Large intestine (tissue), 3 donors: ENCODE measurements at regions not wholly inside any gene's neighbourhood (a gene's known extent, or its start where the extent isn't known, plus 50 kb on each side); places are given as distances from the start of the nearest gene placed in this dataset.
"Not testable (repeated sequence)": the region's sequence is repeated elsewhere in the genome, so short reads cannot be mapped to it uniquely, and the experiment has no call there.

Source experiments
- DNase-seq, 2 donors: peaks; one replicate each; pipeline versions ENCODE4 v3.0.0 to v3.0.0-alpha.2; 2013
- H3K27ac ChIP-seq: one replicate; pipeline ENCODE4 v1.5.1; 2013; ENCODE audit warnings: low read length
- H3K27me3 ChIP-seq: 2 replicates; pipeline ENCODE4 v1.6.1; 2013; ENCODE audit warnings: low read length; ENCODE audit not compliant: control insufficient read depth, insufficient read depth
- H3K36me3 ChIP-seq: 2 replicates; pipeline ENCODE4 v1.6.1; 2013; ENCODE audit warnings: low read length; ENCODE audit not compliant: control insufficient read depth, insufficient read depth
- H3K4me1 ChIP-seq: one replicate; pipeline ENCODE4 v1.6.1; 2013; ENCODE audit warnings: low read length; ENCODE audit not compliant: control insufficient read depth, insufficient read depth
- H3K4me3 ChIP-seq: one replicate; pipeline ENCODE4 v1.5.1; 2013; ENCODE audit warnings: low read length
- H3K9me3 ChIP-seq: one replicate; pipeline ENCODE4 v1.6.1; 2013; ENCODE audit warnings: mild to moderate bottlenecking, low read depth, low read length, moderate library complexity; ENCODE audit not compliant: control insufficient read depth
- WGBS: methylation state at CpG from one replicate; pipeline ENCODE4 v1.1.5; 2013; ENCODE audit warnings: low lambda C conversion rate; ENCODE audit not compliant: insufficient coverage; 5-methylcytosine and 5-hydroxymethylcytosine counted together

DNA sequence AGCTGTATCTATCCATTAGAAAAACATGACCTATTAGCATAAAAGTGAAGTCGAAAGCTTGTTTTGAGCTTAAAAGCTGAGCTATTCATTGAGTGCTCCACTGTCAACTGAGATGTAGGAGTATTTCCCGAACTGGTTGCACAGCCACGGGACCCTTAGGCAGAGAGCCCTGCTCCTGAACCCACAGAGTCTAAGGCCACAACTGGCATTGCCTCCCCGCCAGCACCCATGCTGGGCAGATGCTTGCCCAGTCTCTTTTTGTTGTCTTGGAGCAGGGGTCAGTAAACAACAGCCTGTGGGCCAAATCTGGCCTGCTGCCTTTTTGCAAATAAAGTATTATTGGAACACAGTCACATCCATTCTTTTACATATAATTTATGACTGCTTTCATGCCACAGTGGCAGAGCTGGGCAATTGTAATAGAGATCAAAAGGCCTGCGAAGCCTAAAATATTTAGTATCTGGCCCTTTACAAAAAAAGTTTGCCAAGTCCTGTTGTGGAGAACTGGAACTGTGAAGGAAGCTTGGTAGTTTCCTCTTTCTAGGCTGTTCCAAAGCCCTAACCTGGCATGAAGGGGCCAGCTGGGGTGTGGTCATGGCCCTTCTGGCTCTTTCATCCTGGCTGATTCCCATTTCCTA lies 58.4 kb upstream of the WAPL start:
- no peaks in the 10 kb centered on the region for H3K36me3 ChIP-seq
- H3K4me3 ChIP-seq: no peak overlapping the region

DNA sequence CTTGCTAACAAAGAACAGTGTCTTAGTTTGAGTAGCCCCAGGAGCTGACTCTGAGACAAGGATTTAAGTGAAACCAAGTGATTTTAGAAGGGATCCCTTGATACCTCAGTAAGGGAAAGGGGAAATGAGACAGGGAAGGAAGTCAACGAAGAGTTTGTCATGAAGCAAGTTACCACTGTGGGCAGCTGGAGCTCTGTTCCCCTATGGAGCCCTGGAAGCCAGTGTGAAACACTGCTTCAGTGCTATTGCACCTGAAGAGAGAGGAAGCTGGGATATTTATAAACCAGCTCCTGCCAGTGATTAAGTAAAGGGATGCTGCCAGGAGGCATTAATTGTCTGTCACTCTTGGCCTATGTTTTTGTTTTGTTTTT lies 58.9 kb upstream of the WAPL start:
- Histone ChIP-seq H3K27me3 (no peaks in the 10 kb centered on the region), H3K9me3 (no peaks in the 10 kb centered on the region), H3K4me3 (no peak overlapping the region), H3K36me3 (no peaks in the 10 kb centered on the region), H3K27ac (no peak overlapping the region), H3K4me1 (peaks cover 4% of the 10 kb centered on the region)
- DNase-seq: no peak
- no CpG with 5 or more reads among the region's 1 CpG for WGBS

More for the DNA sequence above, 58.4 kb upstream of the WAPL start:
- no peak for DNase-seq
- Histone ChIP-seq H3K4me1 (no peaks in the 10 kb centered on the region), H3K27ac (no peak overlapping the region), H3K9me3 (no peaks in the 10 kb centered on the region), H3K27me3 (no peaks in the 10 kb centered on the region)
- 100% methylated on average over 1 of the region's 5 CpGs for WGBS

DNA sequence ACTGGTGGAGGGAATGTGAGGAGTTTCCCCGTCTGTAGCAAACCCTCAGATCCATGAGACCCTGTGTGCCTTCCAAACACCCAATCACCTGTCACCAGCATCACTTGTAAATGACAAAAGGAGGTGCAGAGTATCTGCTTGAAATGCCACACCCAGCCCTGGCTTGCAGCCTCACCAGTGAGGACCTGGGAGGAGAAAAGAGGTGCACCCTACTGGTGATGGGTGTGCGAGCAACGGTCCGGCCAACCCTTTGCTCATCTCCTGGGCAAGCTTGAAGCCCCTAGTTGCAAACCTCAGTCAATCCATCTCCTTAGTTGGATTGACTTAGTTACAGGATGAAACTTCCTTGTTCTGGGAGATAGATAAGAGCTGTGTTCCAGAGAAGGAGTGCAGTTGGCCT lies 62.4 kb upstream of the WAPL start:
- H3K4me1 ChIP-seq: peaks cover 5% of the 10 kb centered on the region
- H3K27ac ChIP-seq: no peak overlapping the region
- H3K27me3 ChIP-seq: no peaks in the 10 kb centered on the region
- no peaks in the 10 kb centered on the region for H3K36me3 ChIP-seq
- no peak overlapping the region for H3K4me3 ChIP-seq
- WGBS: no CpG with 5 or more reads among the region's 4 CpGs
- H3K9me3 ChIP-seq: no peaks in the 10 kb centered on the region
- no peak for DNase-seq

- Histone ChIP-seq H3K9me3 (no peaks in the 10 kb centered on the region), H3K4me1 (peaks cover 5% of the 10 kb centered on the region), H3K27ac (no peak overlapping the region), H3K27me3 (no peaks in the 10 kb centered on the region), H3K4me3 (no peak overlapping the region), H3K36me3 (no peaks in the 10 kb centered on the region)
- WGBS: no CpG with 5 or more reads among the region's 13 CpGs
- peak; percentile 53 to 74 for DNase-seq
Observed at GRCh38 chr10:86585037-86585929, 63.7 kb upstream of the WAPL start.

DNA sequence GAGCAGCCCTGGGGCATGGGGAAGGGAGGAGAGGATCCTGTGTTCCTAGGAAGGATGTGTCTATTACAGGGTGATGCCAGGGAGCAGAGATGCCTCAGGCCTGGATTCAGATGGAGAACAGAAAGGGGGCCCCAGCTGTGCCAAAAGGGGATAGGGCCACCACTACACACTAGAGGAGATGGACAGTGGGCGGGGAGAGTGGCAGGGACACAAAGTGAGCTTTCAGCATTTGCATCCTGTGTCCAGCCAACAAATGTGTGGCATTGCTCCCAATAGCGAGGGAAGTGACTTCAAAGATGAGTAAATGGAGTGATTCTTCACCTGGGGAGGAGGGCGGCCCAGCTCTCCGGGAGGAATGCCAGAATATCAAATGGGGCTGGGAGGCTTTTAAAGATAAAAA lies 64.9 kb upstream of the WAPL start:
- no peak overlapping the region for H3K4me3 ChIP-seq
- H3K4me1 ChIP-seq: peaks cover 5% of the 10 kb centered on the region
- no peak for DNase-seq
- WGBS: no CpG with 5 or more reads among the region's 4 CpGs
- no peak overlapping the region for H3K27ac ChIP-seq
- H3K27me3 ChIP-seq: no peaks in the 10 kb centered on the region
- H3K36me3 ChIP-seq: no peaks in the 10 kb centered on the region
- no peaks in the 10 kb centered on the region for H3K9me3 ChIP-seq

DNA sequence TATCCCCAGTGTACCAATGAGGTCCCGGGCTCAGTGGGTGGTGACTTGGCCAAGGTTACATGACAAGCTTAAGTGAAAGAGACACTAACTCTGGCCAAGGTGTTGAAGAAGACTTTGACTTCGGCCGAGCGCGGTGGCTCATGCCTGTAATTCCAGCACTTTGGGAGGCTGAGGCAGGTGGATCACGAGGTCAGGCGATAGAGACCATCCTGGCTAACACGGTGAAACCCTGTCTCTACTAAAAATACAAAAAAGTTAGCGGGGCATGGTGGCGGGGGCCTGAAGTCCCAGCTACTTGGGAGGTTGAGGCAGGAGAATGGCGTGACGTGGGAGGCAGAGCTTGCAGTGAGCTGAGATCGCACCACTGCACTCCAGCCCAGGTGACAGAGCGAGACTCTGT lies 65.6 kb upstream of the OPN4 start:
- not testable (repeated sequence) for DNase-seq, H3K36me3 ChIP-seq, H3K4me1 ChIP-seq, H3K27me3 ChIP-seq, H3K4me3 ChIP-seq, H3K9me3 ChIP-seq, H3K27ac ChIP-seq
- WGBS: no CpG with 5 or more reads among the region's 14 CpGs

DNA sequence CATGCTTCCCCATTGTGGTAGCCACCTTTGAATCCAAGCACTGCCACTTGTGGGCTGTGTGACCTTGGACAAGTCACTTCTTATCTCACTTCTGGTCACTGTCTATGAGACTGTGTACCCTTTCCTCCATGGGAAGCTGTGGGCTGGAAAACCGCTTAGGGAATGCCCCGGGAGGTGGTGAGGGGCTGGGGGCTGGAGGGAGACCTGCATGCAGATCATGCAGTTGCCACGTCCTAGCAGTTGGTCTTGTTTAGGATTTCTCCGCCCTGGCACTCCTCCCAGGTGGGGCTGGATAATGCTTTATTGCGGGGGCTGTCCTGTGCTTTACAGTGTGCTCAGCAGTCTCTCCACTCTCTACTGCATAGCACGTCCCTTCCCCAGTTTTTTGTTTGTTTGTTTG lies 62.9 kb upstream of the OPN4 start:
- Histone ChIP-seq H3K27me3 (no peaks in the 10 kb centered on the region), H3K36me3 (no peaks in the 10 kb centered on the region), H3K9me3 (no peaks in the 10 kb centered on the region), H3K4me1 (no peaks in the 10 kb centered on the region), H3K27ac (no peak overlapping the region), H3K4me3 (no peak overlapping the region)
- no peak for DNase-seq
- WGBS: no CpG with 5 or more reads among the region's 6 CpGs

DNA sequence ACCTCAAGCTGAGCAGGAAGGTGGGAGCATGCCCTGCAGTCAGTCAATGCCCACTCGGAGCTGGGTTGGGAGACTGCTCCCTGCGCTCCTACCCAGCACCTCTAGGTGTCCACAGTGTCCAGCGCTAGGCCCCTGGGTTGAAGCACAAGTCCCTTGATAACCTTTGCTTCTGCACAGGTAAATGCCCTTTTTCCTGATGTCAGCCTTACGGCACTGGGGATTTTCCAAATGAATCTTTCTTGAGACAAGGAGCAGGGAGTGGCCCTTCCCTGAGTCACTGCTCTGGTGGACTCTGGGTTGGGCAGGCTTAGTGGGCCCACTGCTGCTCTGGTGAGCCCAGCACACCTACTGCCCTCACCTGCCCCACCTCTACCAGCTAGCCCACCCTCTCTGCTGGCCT lies 61.9 kb upstream of the OPN4 start:
- Histone ChIP-seq H3K4me1 (no peaks in the 10 kb centered on the region), H3K36me3 (no peaks in the 10 kb centered on the region), H3K27ac (no peak overlapping the region), H3K4me3 (no peak overlapping the region), H3K9me3 (no peaks in the 10 kb centered on the region), H3K27me3 (no peaks in the 10 kb centered on the region)
- WGBS: no CpG with 5 or more reads among the region's 4 CpGs
- peak; percentile 53 to 69 for DNase-seq

- Histone ChIP-seq H3K36me3 (no peaks in the 10 kb centered on the region), H3K4me3 (no peak overlapping the region), H3K27ac (no peak overlapping the region), H3K4me1 (no peaks in the 10 kb centered on the region), H3K27me3 (no peaks in the 10 kb centered on the region), H3K9me3 (no peaks in the 10 kb centered on the region)
- 86% methylated on average over 1 of the region's 5 CpGs for WGBS
- DNase-seq: no peak
Observed at GRCh38 chr10:86594535-86594934, 59.8 kb upstream of the OPN4 start.

GRCh38 chr10:86595496-86595895 lies 58.9 kb upstream of the OPN4 start:
- WGBS: 87% methylated on average over 3 of the region's 5 CpGs
- Histone ChIP-seq H3K9me3 (no peaks in the 10 kb centered on the region), H3K36me3 (no peaks in the 10 kb centered on the region), H3K27ac (no peak overlapping the region), H3K4me3 (no peak overlapping the region), H3K27me3 (no peaks in the 10 kb centered on the region), H3K4me1 (no peaks in the 10 kb centered on the region)
- DNase-seq: no peak

- Histone ChIP-seq H3K36me3 (no peaks in the 10 kb centered on the region), H3K27me3 (no peaks in the 10 kb centered on the region), H3K27ac (no peak overlapping the region), H3K9me3 (no peaks in the 10 kb centered on the region), H3K4me1 (no peaks in the 10 kb centered on the region), H3K4me3 (no peak overlapping the region)
- DNase-seq: no peak
- no CpG with 5 or more reads among the region's 3 CpGs for WGBS
Observed at GRCh38 chr10:86596266-86596665, 58.1 kb upstream of the OPN4 start.
